ENCODE measurements at regions not wholly inside any gene's neighbourhood (a gene's known extent, or its start where the extent isn't known, plus 50 kb on each side); places are given as distances from the start of the nearest gene placed in this dataset.

- Histone ChIP-seq H3K9ac (ENCODE audit: insufficient read depth in 1 of 2, low read depth in 2 of 2, low read length in 2 of 2) (no peak overlapping the region), H4K20me1 (replicated peaks; ENCODE audit: control insufficient read depth, insufficient read depth, low read length) (no peaks in the 10 kb centered on the region), H2AFZ (ENCODE audit: low read depth, low read length) (no peak overlapping the region), H3K9me3 (replicated peaks; ENCODE audit: control insufficient read depth, insufficient read depth, low read depth, low read length) (no peaks in the 10 kb centered on the region; the same call in 1 of the 2 replicates), H3K27ac (ENCODE audit: extremely low read depth, low read depth, low read length) (no peak overlapping the region), H3K4me1 (replicated peaks in 1 of 2; ENCODE audit: control insufficient read depth in 2 of 2, insufficient read depth in 2 of 2, low read length in 2 of 2) (no peaks in the 10 kb centered on the region), H3K4me2 (ENCODE audit: insufficient read depth, low read length) (no peak overlapping the region), H3K9me1 (ENCODE audit: control insufficient read depth, insufficient read depth, low read length) (no peaks in the 10 kb centered on the region), H3K27me3 (ENCODE audit: control insufficient read depth in 2 of 2, insufficient read depth in 2 of 2, low read length in 2 of 2) (no peaks in the 10 kb centered on the region), H3K79me2 (ENCODE audit: control insufficient read depth, insufficient read depth, low read length) (no peaks in the 10 kb centered on the region), H3K36me3 (ENCODE audit: control insufficient read depth, insufficient read depth, low read length) (no peaks in the 10 kb centered on the region), H3K4me3 (no peak overlapping the region)
- no peak for ATAC-seq
- TF ChIP-seq L3MBTL2 (IDR thresholded peaks at IDR 0.05) (no peak), CREBBP (IDR thresholded peaks at IDR 0.05; ENCODE audit: low read depth, low read length) (no peak), FOSL1 (tag; conservative IDR thresholded peaks at IDR 0.05) (no peak), KAT8 (IDR thresholded peaks at IDR 0.05; ENCODE audit: low read depth) (no peak), ZNF263 (CRISPR knock-in tag; IDR thresholded peaks at IDR 0.05; ENCODE audit: borderline replicate concordance) (no peak), ZNF384 (IDR thresholded peaks at IDR 0.05; ENCODE audit: low read depth, low read length) (no peak), MXD1 (CRISPR knock-in tag; IDR thresholded peaks at IDR 0.05; ENCODE audit: borderline replicate concordance, poor library complexity, severe bottlenecking) (no peak), RB1 (IDR thresholded peaks at IDR 0.05; ENCODE audit: low read depth) (no peak), USF2 (CRISPR knock-in tag; IDR thresholded peaks at IDR 0.05) (no peak), ZNF280A (IDR thresholded peaks at IDR 0.05; ENCODE audit: low read depth, partially characterized antibody) (no peak), SUPT5H (IDR thresholded peaks at IDR 0.05) (no peak), PBX2 (CRISPR knock-in tag; IDR thresholded peaks at IDR 0.05; ENCODE audit: low read depth) (no peak), PBX2 (tag; conservative IDR thresholded peaks at IDR 0.05; ENCODE audit: low read depth) (no peak), HMG20A (CRISPR knock-in tag; conservative IDR thresholded peaks at IDR 0.05) (no peak), LARP7 (IDR thresholded peaks at IDR 0.05) (no peak), ZNF717 (CRISPR knock-in tag; IDR thresholded peaks at IDR 0.05) (no peak), ZNF511 (CRISPR knock-in tag; IDR thresholded peaks at IDR 0.05) (no peak), NCOA2 (IDR thresholded peaks at IDR 0.05; ENCODE audit: partially characterized antibody in 2 of 2) (no peak), MYBL2 (IDR thresholded peaks at IDR 0.05; ENCODE audit: low read depth) (no peak), MYBL2 (CRISPR knock-in tag; IDR thresholded peaks at IDR 0.05; ENCODE audit: borderline replicate concordance) (no peak)
- no peak for DNase-seq (ENCODE audit: extremely low read depth in 1 of 4, low spot score in 3 of 4)
- ChIA-PET POLR2A (no interaction called here), CTCF (ENCODE audit: low intra/inter-chr PET ratio) (no interaction called here)
- FAIRE-seq = no peak
- intact Hi-C loops (cut with micrococcal nuclease) (no loop called here), in situ Hi-C loops (cut with MboI) (no loop called here)
- no TSS peak for BruUV-seq (replicated peaks)
- WGBS (ENCODE audit: insufficient coverage, low coverage, missing lambda C conversion rate) = 6% methylated on average over 1 of the region's 1 CpG
Observed at GRCh38 chr6:130274007-130274406, 51.3 kb upstream of the SAMD3 start.

All from K562 (cell line).